ENCODE measurements at regions not wholly inside any gene's neighbourhood (a gene's known extent, or its start where the extent isn't known, plus 50 kb on each side); places are given as distances from the start of the nearest gene placed in this dataset.

GRCh38 chr1:87219141-87219540 lies 109.5 kb upstream of the LMO4 start:
- Histone ChIP-seq H2AFZ (ENCODE audit: low read depth, low read length) (no peak overlapping the region), H3K79me2 (ENCODE audit: control insufficient read depth, insufficient read depth, low read length) (no peaks in the 10 kb centered on the region), H3K9ac (ENCODE audit: insufficient read depth in 1 of 2, low read depth in 2 of 2, low read length in 2 of 2) (no peak overlapping the region), H3K36me3 (ENCODE audit: control insufficient read depth, insufficient read depth, low read length) (no peaks in the 10 kb centered on the region), H3K27me3 (ENCODE audit: control insufficient read depth in 2 of 2, insufficient read depth in 2 of 2, low read length in 2 of 2) (no peaks in the 10 kb centered on the region), H3K27ac (ENCODE audit: extremely low read depth, low read depth, low read length) (no peak overlapping the region), H3K4me3 (no peak overlapping the region), H3K9me3 (replicated peaks; ENCODE audit: control insufficient read depth, insufficient read depth, low read depth, low read length) (no peaks in the 10 kb centered on the region), H3K9me1 (ENCODE audit: control insufficient read depth, insufficient read depth, low read length) (no peaks in the 10 kb centered on the region), H4K20me1 (replicated peaks; ENCODE audit: control insufficient read depth, insufficient read depth, low read length) (no peaks in the 10 kb centered on the region), H3K4me2 (ENCODE audit: insufficient read depth, low read length) (no peak overlapping the region), H3K4me1 (replicated peaks in 1 of 2; ENCODE audit: control insufficient read depth in 2 of 2, insufficient read depth in 2 of 2, low read length in 2 of 2) (no peaks in the 10 kb centered on the region)
- FAIRE-seq (no peak), DNase-seq (ENCODE audit: extremely low read depth in 1 of 4, low spot score in 3 of 4) (no peak), ATAC-seq (no peak)
- in situ Hi-C loops (cut with MboI), result no loop called here
- ChIA-PET POLR2A (no interaction called here), CTCF (ENCODE audit: low intra/inter-chr PET ratio) (no interaction called here)
- WGBS (ENCODE audit: insufficient coverage, low coverage, missing lambda C conversion rate), result 0% methylated on average over 1 of the region's 1 CpG
- BruUV-seq (replicated peaks), result no TSS peak
- intact Hi-C loops (cut with micrococcal nuclease), result no loop called here
- TF ChIP-seq KAT7 (CRISPR knock-in tag; IDR thresholded peaks at IDR 0.05; ENCODE audit: borderline replicate concordance) (no peak), CAMTA2 (CRISPR knock-in tag; conservative IDR thresholded peaks at IDR 0.05) (no peak)

GRCh38 chr1:87219626-87220025 lies 109.1 kb upstream of the LMO4 start:
- Histone ChIP-seq H2AFZ (ENCODE audit: low read depth, low read length) (no peak overlapping the region), H3K4me1 (replicated peaks in 1 of 2; ENCODE audit: control insufficient read depth in 2 of 2, insufficient read depth in 2 of 2, low read length in 2 of 2) (no peaks in the 10 kb centered on the region), H3K79me2 (ENCODE audit: control insufficient read depth, insufficient read depth, low read length) (no peaks in the 10 kb centered on the region), H3K4me2 (ENCODE audit: insufficient read depth, low read length) (no peak overlapping the region), H3K36me3 (ENCODE audit: control insufficient read depth, insufficient read depth, low read length) (no peaks in the 10 kb centered on the region), H3K9me1 (ENCODE audit: control insufficient read depth, insufficient read depth, low read length) (no peaks in the 10 kb centered on the region), H3K4me3 (no peak overlapping the region), H3K9ac (ENCODE audit: insufficient read depth in 1 of 2, low read depth in 2 of 2, low read length in 2 of 2) (no peak overlapping the region), H4K20me1 (replicated peaks; ENCODE audit: control insufficient read depth, insufficient read depth, low read length) (no peaks in the 10 kb centered on the region), H3K27ac (ENCODE audit: extremely low read depth, low read depth, low read length) (no peak overlapping the region), H3K9me3 (replicated peaks; ENCODE audit: control insufficient read depth, insufficient read depth, low read depth, low read length) (no peaks in the 10 kb centered on the region), H3K27me3 (ENCODE audit: control insufficient read depth in 2 of 2, insufficient read depth in 2 of 2, low read length in 2 of 2) (no peaks in the 10 kb centered on the region)
- BruUV-seq (replicated peaks), result no TSS peak
- TF ChIP-seq PCBP2 (IDR thresholded peaks at IDR 0.05; ENCODE audit: low read depth, low read length, poor library complexity, severe bottlenecking), result no peak
- TF ChIP-seq CBX3 (IDR thresholded peaks at IDR 0.05; ENCODE audit: borderline replicate concordance in 1 of 2, low read length in 2 of 2), result no peak
- no peak for TF ChIP-seq ZNF140 (CRISPR knock-in tag; IDR thresholded peaks at IDR 0.05)
- TF ChIP-seq, protein P1, sequence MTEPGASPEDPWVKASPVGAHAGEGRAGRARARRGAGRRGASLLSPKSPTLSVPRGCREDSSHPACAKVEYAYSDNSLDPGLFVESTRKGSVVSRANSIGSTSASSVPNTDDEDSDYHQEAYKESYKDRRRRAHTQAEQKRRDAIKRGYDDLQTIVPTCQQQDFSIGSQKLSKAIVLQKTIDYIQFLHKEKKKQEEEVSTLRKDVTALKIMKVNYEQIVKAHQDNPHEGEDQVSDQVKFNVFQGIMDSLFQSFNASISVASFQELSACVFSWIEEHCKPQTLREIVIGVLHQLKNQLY (CRISPR knock-in tag; conservative IDR thresholded peaks at IDR 0.05), result no peak
- no peak for TF ChIP-seq NR1H2 (CRISPR knock-in tag; IDR thresholded peaks at IDR 0.05)
- TF ChIP-seq, protein P2, sequence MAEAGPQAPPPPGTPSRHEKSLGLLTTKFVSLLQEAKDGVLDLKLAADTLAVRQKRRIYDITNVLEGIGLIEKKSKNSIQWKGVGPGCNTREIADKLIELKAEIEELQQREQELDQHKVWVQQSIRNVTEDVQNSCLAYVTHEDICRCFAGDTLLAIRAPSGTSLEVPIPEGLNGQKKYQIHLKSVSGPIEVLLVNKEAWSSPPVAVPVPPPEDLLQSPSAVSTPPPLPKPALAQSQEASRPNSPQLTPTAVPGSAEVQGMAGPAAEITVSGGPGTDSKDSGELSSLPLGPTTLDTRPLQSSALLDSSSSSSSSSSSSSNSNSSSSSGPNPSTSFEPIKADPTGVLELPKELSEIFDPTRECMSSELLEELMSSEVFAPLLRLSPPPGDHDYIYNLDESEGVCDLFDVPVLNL (CRISPR knock-in tag; IDR thresholded peaks at IDR 0.05; ENCODE audit: low read depth), result no peak
- DNase-seq (ENCODE audit: extremely low read depth in 1 of 4, low spot score in 3 of 4) (no peak), ATAC-seq (no peak), FAIRE-seq (no peak)
- 3% methylated on average over 4 of the region's 4 CpGs for WGBS (ENCODE audit: insufficient coverage, low coverage, missing lambda C conversion rate)
- ChIA-PET CTCF (ENCODE audit: low intra/inter-chr PET ratio) (no interaction called here), POLR2A (no interaction called here)
- in situ Hi-C loops (cut with MboI), result no loop called here
- intact Hi-C loops (cut with micrococcal nuclease), result no loop called here
